ENCODE measurements at regions not wholly inside any gene's neighbourhood (a gene's known extent, or its start where the extent isn't known, plus 50 kb on each side); places are given as distances from the start of the nearest gene placed in this dataset.
"Not testable (repeated sequence)": the region's sequence is repeated elsewhere in the genome, so short reads cannot be mapped to it uniquely, and the experiment has no call there.

DNA sequence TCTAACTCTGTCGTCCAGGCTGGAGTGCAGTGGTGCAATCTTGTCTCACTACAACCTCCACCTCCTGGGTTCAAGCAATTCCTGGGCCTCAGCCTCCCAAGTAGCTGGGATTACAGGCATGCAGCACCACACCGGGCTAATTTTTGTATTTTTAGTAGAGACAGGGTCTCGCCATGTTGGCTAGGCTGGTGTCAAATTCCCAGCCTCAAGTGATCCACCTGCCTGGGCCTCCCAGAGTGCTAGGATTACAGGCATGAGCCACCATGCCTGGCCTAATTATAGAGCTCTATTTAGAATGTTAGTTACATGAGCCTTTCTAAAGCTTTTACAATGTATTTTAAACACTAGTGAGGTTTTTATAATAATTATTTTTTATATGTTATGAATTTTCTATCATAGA, 1346.4 kb downstream of the TECRL start:
- RAD21 ChIA-PET (ENCODE audit: unreplicated experiment); H3K9me3 ChIP-seq (replicated peaks; ENCODE audit: control insufficient read depth, insufficient read depth, low read length); H3K27me3 ChIP-seq (replicated peaks in 1 of 2; ENCODE audit: control insufficient read depth in 2 of 2, insufficient read depth in 2 of 2, low read length in 1 of 2); H3K9ac ChIP-seq (ENCODE audit: control insufficient read depth, insufficient read depth, low read length); BruUV-seq (replicated peaks); ATAC-seq; H4K20me1 ChIP-seq (ENCODE audit: control insufficient read depth, insufficient read depth); FAIRE-seq; CTCF ChIA-PET; H3K4me3 ChIP-seq; H3K27ac ChIP-seq (ENCODE audit: control insufficient read depth, insufficient read depth); in situ Hi-C loops (cut with MboI); intact Hi-C loops (cut with micrococcal nuclease; ENCODE audit: unreplicated experiment); POLR2A ChIA-PET; H2AFZ ChIP-seq (ENCODE audit: control insufficient read depth, low read depth, low read length); DNase-seq (ENCODE audit: low read depth, low spot score); H3K4me1 ChIP-seq (ENCODE audit: control insufficient read depth, insufficient read depth, low read length); H3K4me2 ChIP-seq (ENCODE audit: control insufficient read depth, insufficient read depth); H3K36me3 ChIP-seq (ENCODE audit: control insufficient read depth in 2 of 2, insufficient read depth in 2 of 2, low read length in 1 of 2); H3K79me2 ChIP-seq (ENCODE audit: control insufficient read depth, insufficient read depth, low read length): not testable (repeated sequence)
- SMC1A ChIA-PET (ENCODE audit: uncharacterized antibody, unreplicated experiment) = interaction anchor here (0.6 kb wide), 1 partner anchor 1281 kb away, joined by 3 read pairs; no protein-coding TSS in a partner anchor
- whole genome bisulfite sequencing (ENCODE audit: insufficient coverage, insufficient replicate concordance, low lambda C conversion rate, missing lambda C conversion rate) = 21% methylated on average over 3 of the region's 3 CpGs

DNA sequence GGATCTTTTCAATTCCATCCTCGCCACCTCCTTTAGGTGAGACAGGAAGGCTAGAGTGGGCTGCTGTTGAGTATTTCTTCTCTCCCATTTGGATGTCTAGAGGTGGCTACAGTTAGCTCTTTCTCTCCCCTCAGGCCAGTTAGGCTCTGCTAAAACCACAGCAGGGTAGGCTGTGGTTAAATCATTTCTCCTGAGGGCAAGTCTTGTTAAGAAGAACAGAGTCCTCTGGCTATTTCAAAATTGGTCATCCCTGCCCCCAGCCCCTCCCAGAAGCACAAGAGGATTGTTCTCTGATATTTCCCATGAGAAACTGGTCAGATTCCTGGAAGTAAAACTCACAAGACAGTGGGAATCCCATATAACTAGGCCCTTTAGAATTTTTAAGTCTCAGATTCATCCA, 1359.5 kb downstream of the TECRL start:
- no TSS peak for BruUV-seq (replicated peaks)
- FAIRE-seq = no peak
- RAD21 ChIA-PET (ENCODE audit: unreplicated experiment) = no interaction called here
- Histone ChIP-seq H3K4me2 (ENCODE audit: control insufficient read depth, insufficient read depth) (no peak overlapping the region), H3K9me3 (replicated peaks; ENCODE audit: control insufficient read depth, insufficient read depth, low read length) (no peaks in the 10 kb centered on the region), H3K4me3 (no peak overlapping the region), H3K27ac (ENCODE audit: control insufficient read depth, insufficient read depth) (no peak overlapping the region), H3K27me3 (replicated peaks in 1 of 2; ENCODE audit: control insufficient read depth in 2 of 2, insufficient read depth in 2 of 2, low read length in 1 of 2) (no peaks in the 10 kb centered on the region), H3K9ac (ENCODE audit: control insufficient read depth, insufficient read depth, low read length) (no peak overlapping the region), H3K4me1 (ENCODE audit: control insufficient read depth, insufficient read depth, low read length) (no peaks in the 10 kb centered on the region), H3K36me3 (ENCODE audit: control insufficient read depth in 2 of 2, insufficient read depth in 2 of 2, low read length in 1 of 2) (no peaks in the 10 kb centered on the region), H3K79me2 (ENCODE audit: control insufficient read depth, insufficient read depth, low read length) (no peaks in the 10 kb centered on the region), H2AFZ (ENCODE audit: control insufficient read depth, low read depth, low read length) (no peak overlapping the region), H4K20me1 (ENCODE audit: control insufficient read depth, insufficient read depth) (no peaks in the 10 kb centered on the region)
- TF ChIP-seq SPI1 (IDR thresholded peaks at IDR 0.05; ENCODE audit: borderline replicate concordance, insufficient read depth, low read depth, low read length) = no peak
- no peak for TF ChIP-seq SREBF1 (IDR thresholded peaks at IDR 0.05; ENCODE audit: low read length)
- no peak for TF ChIP-seq RAD21 (IDR thresholded peaks at IDR 0.05; ENCODE audit: insufficient read depth, low read depth, low read length)
- TF ChIP-seq SP1 (IDR thresholded peaks at IDR 0.05; ENCODE audit: low read depth, low read length) = no peak
- TF ChIP-seq EP300 (IDR thresholded peaks at IDR 0.05; ENCODE audit: borderline replicate concordance in 1 of 2, control insufficient read depth in 1 of 2, low read depth in 2 of 2, low read length in 2 of 2) = no peak
- TF ChIP-seq, protein P1, sequence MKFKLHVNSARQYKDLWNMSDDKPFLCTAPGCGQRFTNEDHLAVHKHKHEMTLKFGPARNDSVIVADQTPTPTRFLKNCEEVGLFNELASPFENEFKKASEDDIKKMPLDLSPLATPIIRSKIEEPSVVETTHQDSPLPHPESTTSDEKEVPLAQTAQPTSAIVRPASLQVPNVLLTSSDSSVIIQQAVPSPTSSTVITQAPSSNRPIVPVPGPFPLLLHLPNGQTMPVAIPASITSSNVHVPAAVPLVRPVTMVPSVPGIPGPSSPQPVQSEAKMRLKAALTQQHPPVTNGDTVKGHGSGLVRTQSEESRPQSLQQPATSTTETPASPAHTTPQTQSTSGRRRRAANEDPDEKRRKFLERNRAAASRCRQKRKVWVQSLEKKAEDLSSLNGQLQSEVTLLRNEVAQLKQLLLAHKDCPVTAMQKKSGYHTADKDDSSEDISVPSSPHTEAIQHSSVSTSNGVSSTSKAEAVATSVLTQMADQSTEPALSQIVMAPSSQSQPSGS (IDR thresholded peaks at IDR 0.05; ENCODE audit: low read length) = no peak
- no peak for TF ChIP-seq ZBED1 (IDR thresholded peaks at IDR 0.05; ENCODE audit: borderline replicate concordance)
- POLR2A ChIA-PET = no interaction called here
- CTCF ChIA-PET = interaction anchor here (0.6 kb wide), 1 partner anchor 42 kb away, joined by 3 read pairs; no protein-coding TSS in a partner anchor
- ATAC-seq = no peak
- no peak for DNase-seq (ENCODE audit: low read depth, low spot score)
- SMC1A ChIA-PET (ENCODE audit: uncharacterized antibody, unreplicated experiment) = no interaction called here
- intact Hi-C loops (cut with micrococcal nuclease; ENCODE audit: unreplicated experiment) (no loop called here), in situ Hi-C loops (cut with MboI) (no loop called here)
- 0% methylated on average over 1 of the region's 1 CpG for WGBS (ENCODE audit: insufficient coverage, insufficient replicate concordance, low lambda C conversion rate, missing lambda C conversion rate)

All from GM12878 (cell line).